Ectodermal cell (in vitro differentiated cells): ENCODE measurements at regions not wholly inside any gene's neighbourhood (a gene's known extent, or its start where the extent isn't known, plus 50 kb on each side); places are given as distances from the start of the nearest gene placed in this dataset.

Experiments
- H3K27ac ChIP-seq: 2 replicates; pipeline ENCODE4 v1.7.0; 2013; ENCODE audit warnings: mild to moderate bottlenecking, low read depth, low read length; ENCODE audit not compliant: insufficient read depth, poor library complexity, severe bottlenecking
- H3K27me3 ChIP-seq: 2 replicates; pipeline ENCODE4 v1.7.0; 2013; ENCODE audit warnings: mild to moderate bottlenecking, low read length; ENCODE audit not compliant: insufficient read depth, control insufficient read depth, poor library complexity, severe bottlenecking
- H3K36me3 ChIP-seq: one replicate; pipeline ENCODE4 v1.7.0; 2013; ENCODE audit warnings: low read length; ENCODE audit not compliant: control insufficient read depth, insufficient read depth
- H3K4me1 ChIP-seq: one replicate; pipeline ENCODE4 v1.7.0; 2013; ENCODE audit warnings: low read length; ENCODE audit not compliant: control insufficient read depth, insufficient read depth
- H3K4me3 ChIP-seq: 2 replicates; pipeline ENCODE4 v1.7.0; 2013; ENCODE audit warnings: low read depth, low read length, control low read depth; ENCODE audit not compliant: insufficient read depth
- H3K9me3 ChIP-seq: 2 replicates; pipeline ENCODE4 v1.7.0; 2013; ENCODE audit warnings: mild to moderate bottlenecking, low read length, moderate library complexity; ENCODE audit not compliant: control insufficient read depth
- WGBS, 2 experiments: methylation state at CpG; one replicate each; pipeline ENCODE4 v1.1.7; 2013; ENCODE audit warnings: missing lambda C conversion rate in 2 of 2; 5-methylcytosine and 5-hydroxymethylcytosine counted together

- Histone ChIP-seq H3K4me1 (peaks cover 28% of the 10 kb centered on the region), H3K27me3 (no peaks in the 10 kb centered on the region), H3K27ac (no peak overlapping the region), H3K9me3 (no peaks in the 10 kb centered on the region), H3K4me3 (no peak overlapping the region), H3K36me3 (no peaks in the 10 kb centered on the region)
- 87 to 91% methylated on average over 6 of the region's 6 CpGs for WGBS, 2 experiments
Observed at GRCh38 chr15:70198441-70199123, 100.9 kb upstream of the TLE3 start.

GRCh38 chr15:70197945-70198361 is 100.2 kb upstream of the TLE3 start:
- no peak overlapping the region for H3K4me3 ChIP-seq
- no peak overlapping the region for H3K27ac ChIP-seq
- WGBS, 2 experiments, result 94% methylated on average over 9 of the region's 9 CpGs

GRCh38 chr15:70197318-70197944 is 99.7 kb upstream of the TLE3 start:
- no peak overlapping the region for H3K4me3 ChIP-seq
- H3K27me3 ChIP-seq, result no peaks in the 10 kb centered on the region
- H3K9me3 ChIP-seq, result no peaks in the 10 kb centered on the region
- no peak overlapping the region for H3K27ac ChIP-seq
- WGBS, 2 experiments, result 90 to 92% methylated on average over 10 of the region's 10 CpGs
- H3K36me3 ChIP-seq, result no peaks in the 10 kb centered on the region
- H3K4me1 ChIP-seq, result peaks cover 28% of the 10 kb centered on the region

More at GRCh38 chr15:70197945-70198361, 100.2 kb upstream of the TLE3 start:
- Histone ChIP-seq H3K27me3 (no peaks in the 10 kb centered on the region), H3K9me3 (no peaks in the 10 kb centered on the region), H3K36me3 (no peaks in the 10 kb centered on the region), H3K4me1 (peaks cover 28% of the 10 kb centered on the region)

- no peaks in the 10 kb centered on the region for H3K9me3 ChIP-seq
Observed at GRCh38 chr15:70196372-70197316, 98.9 kb upstream of the TLE3 start.

GRCh38 chr15:70195587-70196305 is 98.0 kb upstream of the TLE3 start:
- H3K9me3 ChIP-seq, result no peaks in the 10 kb centered on the region
- 67 to 69% methylated on average over 13 of the region's 13 CpGs for WGBS, 2 experiments
- peak overlapping the region; percentile 65 for H3K27ac ChIP-seq
- H3K36me3 ChIP-seq, result no peaks in the 10 kb centered on the region
- no peaks in the 10 kb centered on the region for H3K27me3 ChIP-seq
- H3K4me1 ChIP-seq, result peaks cover 28% of the 10 kb centered on the region
- no peak overlapping the region for H3K4me3 ChIP-seq

More at GRCh38 chr15:70196372-70197316, 98.9 kb upstream of the TLE3 start:
- 24 to 25% methylated on average over 21 of the region's 21 CpGs for WGBS, 2 experiments
- Histone ChIP-seq H3K27ac (peak overlapping the region; percentile 65), H3K36me3 (no peaks in the 10 kb centered on the region), H3K27me3 (no peaks in the 10 kb centered on the region), H3K4me1 (peaks cover 28% of the 10 kb centered on the region), H3K4me3 (no peak overlapping the region)

- WGBS, 2 experiments, result 87 to 90% methylated on average over 7 of the region's 7 CpGs
- Histone ChIP-seq H3K27ac (no peak overlapping the region), H3K36me3 (no peaks in the 10 kb centered on the region), H3K27me3 (no peaks in the 10 kb centered on the region), H3K4me1 (peaks cover 28% of the 10 kb centered on the region), H3K9me3 (no peaks in the 10 kb centered on the region), H3K4me3 (no peak overlapping the region)
Observed at GRCh38 chr15:70195171-70195570, 97.5 kb upstream of the TLE3 start.

GRCh38 chr15:70194266-70194665 is 96.5 kb upstream of the TLE3 start:
- Histone ChIP-seq H3K36me3 (no peaks in the 10 kb centered on the region), H3K4me3 (no peak overlapping the region), H3K27me3 (no peaks in the 10 kb centered on the region), H3K9me3 (no peaks in the 10 kb centered on the region), H3K4me1 (peaks cover 21% of the 10 kb centered on the region), H3K27ac (no peak overlapping the region)
- WGBS, 2 experiments, result 93% methylated on average over 5 of the region's 5 CpGs

GRCh38 chr15:70193734-70194133 is 96.0 kb upstream of the TLE3 start:
- no peak overlapping the region for H3K4me3 ChIP-seq
- H3K36me3 ChIP-seq, result no peaks in the 10 kb centered on the region
- no peaks in the 10 kb centered on the region for H3K9me3 ChIP-seq
- H3K27ac ChIP-seq, result no peak overlapping the region
- H3K4me1 ChIP-seq, result peaks cover 21% of the 10 kb centered on the region
- no peaks in the 10 kb centered on the region for H3K27me3 ChIP-seq
- 90 to 92% methylated on average over 9 of the region's 9 CpGs for WGBS, 2 experiments

GRCh38 chr15:70192490-70192889 is 94.8 kb upstream of the TLE3 start:
- H3K27ac ChIP-seq, result no peak overlapping the region
- peaks cover 21% of the 10 kb centered on the region for H3K4me1 ChIP-seq
- 94 to 96% methylated on average over 9 of the region's 9 CpGs for WGBS, 2 experiments
- H3K36me3 ChIP-seq, result no peaks in the 10 kb centered on the region
- H3K4me3 ChIP-seq, result no peak overlapping the region
- no peaks in the 10 kb centered on the region for H3K9me3 ChIP-seq
- no peaks in the 10 kb centered on the region for H3K27me3 ChIP-seq
